DOHH2 (cell line): ENCODE measurements at regions not wholly inside any gene's neighbourhood (a gene's known extent, or its start where the extent isn't known, plus 50 kb on each side); places are given as distances from the start of the nearest gene placed in this dataset.

Source experiments
- CTCF ChIP-seq: fragments of 200-600 bp; sonication (generic); IDR thresholded peaks from one replicate; pipeline ENCODE4 v1.5.1; 2014; ENCODE audit warnings: antibody characterized with exemption, mild to moderate bottlenecking, low read depth, low read length; ENCODE audit not compliant: poor library complexity, severe bottlenecking
- EZH2phosphoT487 ChIP-seq: fragments of 200-600 bp; sonication (generic); IDR thresholded peaks from 2 replicates; pipeline ENCODE4 v1.6.1; 2017; ENCODE audit warnings: borderline replicate concordance, mild to moderate bottlenecking, antibody characterized with exemption, low read length, moderate library complexity, mixed read lengths

GRCh38 chr13:94933936-94934335, 221.6 kb upstream of the SOX21 start:
- no peak for TF ChIP-seq CTCF
- TF ChIP-seq EZH2phosphoT487 = no peak
